HG03442 (cell line): ENCODE measurements at regions not wholly inside any gene's neighbourhood (a gene's known extent, or its start where the extent isn't known, plus 50 kb on each side); places are given as distances from the start of the nearest gene placed in this dataset.

Experiments
- ATAC-seq: cut with Tn5 transposase; IDR thresholded peaks from one replicate; pipeline ENCODE4 v1.9.1; 2021; ENCODE audit warnings: mild to moderate bottlenecking, moderate library complexity; ENCODE audit not compliant: unreplicated experiment

DNA sequence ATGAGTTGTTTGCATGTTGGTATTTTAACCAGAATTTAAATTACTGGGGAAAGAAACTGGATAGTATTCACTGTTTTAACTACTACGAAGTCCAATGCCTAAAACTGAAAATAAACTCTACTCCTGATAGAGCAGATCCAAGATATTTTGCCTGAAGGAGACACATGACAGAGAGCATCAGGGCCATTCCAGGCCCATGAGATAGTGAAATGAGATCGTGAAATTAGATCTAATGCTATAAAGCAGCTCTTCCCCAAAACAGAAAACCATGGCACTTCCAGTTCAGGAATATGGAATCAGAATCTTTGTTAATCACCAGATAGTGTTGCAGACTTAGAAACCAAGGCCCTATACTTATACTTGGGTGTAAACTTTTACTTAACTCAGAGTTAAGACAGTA, 124.3 kb upstream of the CACNA2D1 start:
- ATAC-seq, result no peak

DNA sequence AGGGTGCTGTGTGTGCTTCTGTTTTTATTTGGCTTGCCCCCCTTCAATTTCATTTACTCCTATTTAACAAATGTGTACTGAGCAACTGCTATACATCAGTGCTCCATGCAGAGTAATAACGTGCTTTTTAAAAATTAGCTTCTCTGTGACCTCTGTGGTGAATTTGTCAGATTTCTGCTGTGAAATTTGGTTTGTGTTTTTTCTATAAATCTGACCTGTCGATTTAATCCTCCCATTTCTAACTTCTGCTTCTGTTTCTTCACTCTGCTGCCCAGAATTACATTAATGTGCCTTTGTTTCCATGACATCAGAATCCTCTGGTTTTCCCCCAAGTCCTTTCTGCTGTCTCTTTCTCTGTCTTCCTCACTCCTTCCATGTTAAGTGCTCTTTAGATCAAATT, 123.8 kb upstream of the CACNA2D1 start:
- no peak for ATAC-seq

DNA sequence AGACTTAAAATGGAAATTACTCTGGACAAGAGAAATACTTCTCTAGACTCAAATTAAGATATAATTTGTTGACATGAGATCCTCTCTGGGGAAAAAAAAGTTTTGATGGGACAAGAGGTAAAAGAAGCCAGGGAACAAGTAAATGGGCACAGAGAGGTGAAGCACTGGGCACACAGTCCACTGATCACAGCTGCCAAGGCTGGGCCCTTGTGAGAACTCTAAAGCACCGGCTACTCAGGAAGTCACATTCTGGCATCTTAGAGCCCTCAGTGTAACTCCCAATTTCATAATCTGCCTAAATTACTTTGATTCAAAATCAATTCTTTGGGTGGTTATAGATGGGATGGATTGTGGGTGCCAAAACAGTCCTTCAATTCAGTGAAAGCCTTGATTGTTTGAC, 123.2 kb upstream of the CACNA2D1 start:
- no peak for ATAC-seq

DNA sequence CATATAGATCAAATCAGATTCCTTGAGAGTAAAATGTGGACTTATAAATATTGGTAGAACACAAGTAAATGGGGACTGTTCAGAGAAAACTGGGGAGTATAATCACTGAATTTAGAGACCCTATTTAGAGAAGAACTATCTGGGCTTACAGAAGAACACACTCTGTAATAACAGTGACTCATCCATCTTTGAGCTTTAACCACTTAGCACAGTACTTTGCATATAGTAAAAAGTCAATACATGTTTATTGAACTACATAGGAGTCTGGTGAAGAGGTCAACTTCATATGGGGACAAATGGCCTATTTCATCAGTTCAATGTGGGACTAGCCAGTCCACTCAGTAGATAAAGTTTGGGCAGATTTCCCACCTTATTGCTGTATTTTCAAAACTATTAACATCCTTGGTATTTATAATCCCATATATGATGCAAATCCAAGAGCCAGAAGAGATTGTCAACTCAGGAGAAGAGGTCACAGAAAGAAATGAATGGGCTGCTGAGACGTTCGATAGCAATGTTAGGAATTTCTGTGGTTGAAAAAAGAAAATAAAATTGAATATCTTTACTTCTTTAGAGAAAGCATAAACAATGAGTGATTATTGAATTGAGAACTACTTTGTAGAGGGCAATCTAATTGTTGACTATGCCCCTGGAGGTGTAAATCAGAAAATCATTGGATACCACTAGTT, 119.3 kb upstream of the CACNA2D1 start:
- no peak for ATAC-seq

DNA sequence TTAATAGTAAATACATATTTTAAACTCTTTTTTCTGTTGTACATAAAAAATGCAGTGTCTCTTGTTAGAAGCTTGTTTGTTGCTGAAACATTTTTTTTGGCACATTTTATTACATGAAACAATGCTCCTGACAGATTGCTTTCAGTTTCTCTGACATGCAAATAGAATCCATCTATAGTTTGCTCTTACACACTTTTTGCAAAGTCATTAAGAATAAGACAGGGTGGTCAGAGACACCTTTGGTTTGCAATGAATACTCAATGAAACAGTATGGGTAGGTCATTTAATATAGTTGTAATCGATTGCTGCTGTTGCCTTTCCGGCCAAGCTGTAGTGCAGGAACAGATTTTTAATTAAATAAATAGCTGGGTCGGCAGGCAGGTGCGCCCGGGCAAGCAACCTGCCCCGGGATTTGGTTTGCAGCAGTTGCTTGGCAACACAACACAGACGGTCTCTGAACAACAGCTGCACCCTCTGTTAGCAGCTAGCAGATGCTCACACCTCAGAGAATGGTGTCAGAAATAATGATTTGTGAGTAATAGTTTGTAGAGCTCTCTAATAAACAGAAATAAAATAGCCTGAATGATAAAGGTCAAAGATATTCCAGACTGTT, 115.7 kb upstream of the CACNA2D1 start:
- ATAC-seq, result peak; percentile 79

DNA sequence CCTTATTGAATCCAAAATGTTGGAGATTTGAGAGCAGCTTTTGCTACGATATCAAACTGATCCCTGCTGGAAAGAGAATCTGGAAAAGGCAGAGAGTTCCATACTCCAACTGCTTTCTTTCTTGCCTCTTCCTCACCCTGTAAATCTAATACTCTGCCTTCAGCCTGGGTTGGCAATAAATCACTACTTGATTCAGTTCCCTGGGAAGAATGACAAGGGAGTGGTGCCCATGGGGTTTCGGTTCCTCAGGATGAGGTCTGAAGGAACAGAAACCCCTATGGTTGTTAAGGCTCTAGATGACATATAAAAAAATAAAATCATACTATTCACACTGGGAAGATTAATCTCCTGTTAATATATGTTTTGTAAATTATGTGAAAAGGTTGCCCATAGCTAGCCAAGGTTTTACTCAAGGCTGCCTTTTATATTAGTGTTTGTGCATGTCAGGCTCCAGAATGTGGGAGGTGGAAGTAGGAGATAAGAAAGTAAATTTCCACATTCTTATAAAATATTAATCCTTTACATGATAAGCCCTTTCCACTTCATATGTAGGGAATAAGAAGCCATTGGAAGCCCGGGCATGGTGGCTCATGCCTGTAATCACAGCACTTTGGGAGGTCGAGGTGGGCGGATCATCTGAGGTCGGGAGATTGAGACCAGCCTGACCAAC, 106.2 kb upstream of the CACNA2D1 start:
- ATAC-seq, result no peak

DNA sequence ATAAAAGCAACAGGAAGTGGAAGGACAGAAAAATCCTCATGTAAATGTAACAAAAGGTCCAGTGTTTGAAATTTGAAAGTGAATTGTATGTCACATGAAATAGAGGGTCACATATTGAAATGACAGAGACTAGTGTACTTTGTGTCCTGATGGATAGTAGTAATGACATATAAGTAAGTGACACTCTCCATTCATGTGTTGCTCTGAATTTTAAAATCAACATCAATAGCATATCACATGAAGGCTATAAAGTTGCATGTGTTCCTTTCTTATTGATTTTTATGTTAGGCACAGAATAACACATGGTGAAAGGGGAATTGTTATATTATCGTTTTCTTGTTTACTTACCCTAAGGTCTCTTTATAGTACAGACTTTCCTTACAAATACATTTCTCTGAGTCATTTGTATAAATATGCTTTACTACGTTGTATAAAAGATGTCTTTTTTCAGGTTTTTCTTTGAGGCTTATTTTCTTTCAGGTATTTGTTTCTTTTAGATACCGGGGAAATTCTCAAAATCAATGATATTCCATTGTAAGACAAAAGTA, 104.6 kb upstream of the CACNA2D1 start:
- ATAC-seq, result no peak

DNA sequence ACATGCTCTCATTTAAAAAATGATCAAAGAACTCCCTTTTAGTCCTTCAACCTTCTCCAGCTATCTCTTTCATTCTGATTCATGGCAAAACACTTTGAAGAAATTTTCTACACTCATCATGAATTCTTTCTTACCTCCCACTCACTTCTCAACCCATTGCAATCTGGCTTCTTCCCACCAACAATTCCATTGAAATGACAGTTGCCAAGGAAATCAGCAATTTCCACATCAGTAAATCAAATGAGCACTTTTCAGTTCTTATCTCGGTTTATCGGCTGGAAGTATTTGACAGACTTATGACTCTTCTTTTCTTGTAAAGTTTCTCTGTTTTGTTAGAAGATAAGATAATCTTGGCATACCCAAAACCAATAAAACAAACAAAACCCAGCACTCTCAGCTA, 99.1 kb upstream of the CACNA2D1 start:
- ATAC-seq, result no peak

DNA sequence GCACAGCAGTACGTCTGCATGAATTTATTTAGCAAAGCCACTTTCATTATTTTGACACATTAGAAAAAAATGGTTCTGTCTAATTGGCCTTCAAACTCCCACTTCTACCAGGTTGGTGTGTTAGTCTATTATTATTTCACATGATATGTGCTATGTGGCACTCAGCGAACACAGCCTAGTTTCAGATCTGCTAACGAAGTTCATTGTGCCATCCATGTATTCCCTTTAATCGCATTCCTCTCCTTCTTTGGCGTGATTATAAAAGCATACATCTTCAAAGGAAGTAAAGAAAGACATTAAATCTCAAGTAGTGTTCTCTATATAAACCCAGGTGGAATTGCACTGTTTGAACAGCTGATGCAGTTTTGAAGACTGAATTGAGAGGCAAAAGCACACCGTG, 96.4 kb upstream of the CACNA2D1 start:
- no peak for ATAC-seq

DNA sequence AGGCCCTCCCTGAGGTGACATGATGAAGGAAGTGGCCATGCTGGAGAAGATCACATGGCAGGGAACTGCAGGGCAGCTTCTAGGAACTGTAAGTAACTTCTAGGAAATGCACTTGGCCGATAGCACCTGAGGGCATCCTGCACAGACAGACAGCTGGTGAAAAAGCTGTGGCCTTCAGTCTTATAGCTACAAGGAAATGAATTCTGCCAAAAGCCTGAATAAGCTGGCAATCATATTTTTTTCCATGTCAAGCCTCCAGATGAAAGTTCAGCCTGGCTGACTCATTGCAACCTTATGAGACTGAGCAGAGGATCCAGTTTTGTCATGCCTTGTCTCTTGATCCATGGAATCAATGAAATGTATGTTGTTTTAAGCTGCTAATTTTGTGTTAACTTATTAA, 91.1 kb upstream of the CACNA2D1 start:
- no peak for ATAC-seq

DNA sequence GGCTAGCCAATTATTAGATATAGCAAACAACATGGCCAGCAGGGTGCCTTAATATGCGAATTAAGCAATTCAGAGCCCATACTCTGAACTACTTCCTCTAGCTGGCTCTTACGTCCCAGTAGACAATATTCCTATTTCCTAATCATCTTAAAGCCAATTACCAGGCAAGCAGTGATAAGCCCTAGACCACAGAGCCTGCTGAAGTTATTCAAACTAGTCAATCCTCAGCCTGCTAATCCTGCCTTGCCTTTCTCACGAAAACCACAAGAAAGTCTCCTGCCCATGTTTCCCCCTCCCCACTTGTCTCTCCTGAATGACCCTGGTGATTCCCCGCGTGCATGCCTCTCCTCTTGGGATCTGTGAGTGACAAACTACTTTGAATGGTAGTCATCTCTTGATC, 86.8 kb upstream of the CACNA2D1 start:
- no peak for ATAC-seq

DNA sequence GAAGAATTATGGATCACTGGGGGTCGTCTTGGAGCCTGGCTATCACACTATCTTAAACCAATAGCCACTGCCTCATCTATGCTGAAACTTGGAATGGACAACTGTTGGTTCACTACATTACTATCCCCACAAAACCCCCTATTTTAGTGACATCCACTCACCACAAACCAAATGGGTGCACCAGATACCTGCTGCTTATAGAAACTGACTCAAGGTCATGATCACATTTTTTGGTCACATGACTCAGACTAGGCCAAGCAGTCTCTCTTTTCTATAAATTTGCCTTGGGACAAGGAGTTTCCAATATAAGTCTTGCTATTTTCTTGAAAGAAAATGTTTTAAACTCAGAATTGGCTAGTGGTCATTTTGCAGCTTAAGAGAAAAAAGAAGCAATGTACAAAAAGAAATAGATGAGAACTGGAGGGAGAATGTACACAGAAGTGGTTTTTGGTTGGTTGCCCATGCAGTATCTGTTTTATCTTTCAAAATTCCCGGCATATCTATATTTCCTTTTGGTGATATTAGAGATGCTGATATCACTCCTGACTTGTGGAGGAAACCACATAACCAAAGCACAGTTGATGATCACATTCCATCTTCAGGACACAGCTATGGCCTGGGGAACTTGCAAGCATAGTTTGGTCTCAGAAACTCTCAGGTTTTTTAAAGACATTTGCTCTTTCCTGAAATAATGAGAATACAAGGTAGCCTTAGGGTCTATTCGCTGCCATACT, 85.2 kb upstream of the CACNA2D1 start:
- no peak for ATAC-seq

DNA sequence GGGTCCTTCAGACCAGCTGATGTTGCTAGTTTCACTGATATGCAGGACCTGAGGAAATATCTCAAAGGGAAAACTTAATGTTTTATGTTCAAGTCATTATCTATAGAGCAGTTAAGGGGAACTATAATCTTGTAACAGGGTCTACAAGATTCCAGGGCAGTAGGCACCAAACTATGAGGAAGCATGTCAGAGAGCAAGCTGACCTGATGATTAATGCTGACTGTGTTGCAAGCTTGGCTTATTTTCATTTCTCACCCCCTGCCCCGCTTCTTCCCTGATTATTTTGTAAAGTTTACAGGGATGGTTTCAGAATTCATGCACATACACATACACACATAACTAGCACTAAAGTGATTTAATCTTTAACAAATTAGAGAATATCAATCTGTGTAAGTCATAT, 84.3 kb upstream of the CACNA2D1 start:
- no peak for ATAC-seq

DNA sequence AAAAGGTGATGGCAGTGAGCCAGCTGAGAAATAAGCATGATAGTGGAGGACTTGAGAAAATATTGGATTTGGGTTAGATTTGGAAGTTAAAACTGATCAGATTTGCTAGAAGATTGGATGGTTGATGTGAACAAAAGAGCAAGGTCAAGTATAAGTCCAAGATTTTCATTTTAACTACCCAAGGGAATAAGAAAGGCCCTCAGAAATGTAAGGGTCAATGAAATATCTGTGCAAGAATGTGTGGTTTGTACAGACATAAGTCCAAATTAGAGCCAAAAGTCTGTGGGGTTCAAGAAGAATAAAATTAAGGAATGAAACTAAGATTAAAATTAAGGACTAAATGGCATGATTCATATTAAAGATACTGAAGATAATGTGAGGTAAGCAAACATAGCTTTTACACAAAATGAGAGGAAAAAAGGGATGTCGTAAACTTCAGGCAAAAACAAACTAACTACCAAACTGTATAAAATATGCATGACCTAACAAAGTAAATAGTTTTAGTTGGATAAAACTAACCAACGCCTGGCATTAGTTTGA, 78.4 kb upstream of the CACNA2D1 start:
- no peak for ATAC-seq

DNA sequence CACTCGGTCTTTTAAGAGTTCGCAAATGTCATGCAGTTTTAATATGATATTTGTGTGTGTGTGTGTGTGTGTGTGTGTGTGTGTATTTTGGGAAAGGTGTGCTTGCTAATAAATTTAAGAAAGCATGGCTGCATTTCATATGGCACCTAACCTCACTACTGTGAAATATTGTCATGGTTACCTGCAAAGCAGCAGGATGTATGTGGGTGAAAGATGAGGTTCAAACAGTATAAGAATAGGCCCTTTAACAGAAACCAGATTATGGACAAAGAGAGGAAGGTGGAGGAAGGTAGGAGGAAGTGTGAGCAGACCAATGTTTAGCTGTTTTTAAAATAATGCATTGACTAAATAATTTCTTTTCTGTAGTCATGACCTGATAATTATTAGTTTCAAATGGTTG, 73.5 kb upstream of the CACNA2D1 start:
- no peak for ATAC-seq

DNA sequence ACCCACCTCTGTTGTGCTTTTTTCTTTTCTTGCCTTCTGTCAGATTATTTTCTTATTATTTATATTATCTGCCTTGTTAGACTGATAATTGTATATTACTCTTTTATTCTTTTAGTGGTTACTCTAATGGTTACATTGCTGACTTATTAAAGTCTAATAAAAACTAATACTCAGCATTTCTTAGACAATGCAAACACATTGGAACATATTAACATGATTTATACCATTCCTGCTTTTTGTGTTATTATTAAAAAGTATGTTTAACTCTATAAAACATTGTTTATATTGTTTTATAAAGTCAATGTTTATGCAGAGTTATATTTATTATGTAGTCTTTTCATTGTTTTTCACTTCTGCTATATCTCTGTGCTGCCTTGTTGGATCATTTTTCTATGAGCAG, 68.0 kb upstream of the CACNA2D1 start:
- ATAC-seq, result no peak

DNA sequence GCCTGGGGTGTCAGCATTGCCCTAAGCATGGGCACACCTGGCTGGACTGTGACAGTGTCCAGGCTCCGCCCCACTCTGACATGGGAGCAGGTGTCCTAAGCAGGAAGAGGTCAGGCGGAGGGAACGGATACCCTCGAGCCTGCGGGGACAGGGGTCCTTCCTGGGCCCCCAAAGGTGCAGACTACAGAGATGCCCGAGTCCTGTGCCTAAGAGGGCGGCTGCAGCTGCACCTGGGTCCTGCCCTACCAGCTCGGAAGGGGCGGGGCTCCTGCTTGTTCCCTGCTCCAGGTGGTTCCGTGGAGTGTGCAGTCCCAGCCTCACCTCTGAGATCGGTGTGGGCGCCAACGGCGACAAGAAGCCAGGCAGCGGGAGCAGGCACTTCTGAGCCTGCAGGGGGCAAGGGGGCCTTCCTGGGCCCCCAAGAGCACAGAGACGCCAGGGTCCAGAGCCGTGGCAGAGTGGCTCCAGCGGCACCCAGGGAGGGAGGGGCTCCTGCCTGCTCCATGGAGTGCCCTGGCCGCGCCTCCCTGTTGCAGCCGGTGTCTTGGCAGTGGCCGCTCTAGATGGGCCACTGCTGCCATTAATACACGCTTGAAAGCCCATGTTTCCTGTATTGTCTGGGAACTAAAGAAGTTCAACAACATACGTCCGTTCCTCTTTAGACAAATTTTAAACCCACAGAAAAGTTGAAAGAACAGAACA, 64.5 kb upstream of the CACNA2D1 start:
- no peak for ATAC-seq

DNA sequence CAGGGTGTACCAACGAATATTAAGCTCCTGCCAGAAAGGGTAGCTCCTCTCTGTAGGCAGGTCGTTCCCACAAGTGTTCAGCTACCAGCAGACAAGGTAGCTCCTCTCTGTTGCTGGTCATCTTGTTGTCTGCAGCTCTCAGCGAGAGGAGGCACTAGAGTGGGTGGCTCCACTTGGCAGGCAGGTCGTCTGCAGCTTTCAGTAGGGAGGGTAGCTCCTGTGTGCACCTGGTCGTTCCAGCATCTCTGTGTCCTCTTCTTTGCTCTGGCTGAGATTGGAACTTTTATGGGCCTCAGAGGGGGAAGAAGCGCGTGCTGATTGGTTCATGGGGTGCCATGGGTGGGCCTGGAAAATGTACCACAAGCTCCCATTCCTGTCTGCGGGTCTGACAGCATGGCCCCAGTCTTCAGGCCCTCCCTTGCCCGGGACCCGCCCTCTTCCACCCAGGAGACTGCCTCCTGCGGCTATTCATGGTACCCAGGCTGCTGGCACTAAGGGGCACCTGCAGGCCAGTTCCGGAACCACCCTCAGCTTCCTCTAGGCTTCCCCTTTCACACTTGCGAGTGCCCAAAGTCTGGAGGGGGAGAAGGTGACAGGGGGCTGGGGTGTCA, 63.9 kb upstream of the CACNA2D1 start:
- ATAC-seq, result no peak

DNA sequence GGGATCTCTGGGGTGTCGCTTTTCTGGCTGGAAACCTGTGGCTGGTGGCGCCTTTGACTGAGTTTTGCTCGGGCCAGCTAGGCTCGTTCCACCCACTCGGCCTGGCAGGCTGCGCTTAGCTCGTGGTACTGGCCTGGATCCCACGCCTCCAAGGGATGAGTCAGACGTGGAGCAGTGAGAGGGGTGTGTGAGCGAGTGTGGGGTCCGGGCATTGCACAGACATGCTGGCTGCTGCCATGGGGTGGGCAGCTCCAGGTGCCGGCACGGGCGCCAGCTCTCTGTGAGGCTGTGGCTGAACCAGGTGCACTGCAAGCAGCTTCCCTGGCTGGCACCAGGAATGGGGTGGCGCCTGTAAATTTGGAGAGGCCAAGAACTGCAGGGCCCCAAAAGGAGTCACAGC, 63.1 kb upstream of the CACNA2D1 start:
- ATAC-seq, result no peak

DNA sequence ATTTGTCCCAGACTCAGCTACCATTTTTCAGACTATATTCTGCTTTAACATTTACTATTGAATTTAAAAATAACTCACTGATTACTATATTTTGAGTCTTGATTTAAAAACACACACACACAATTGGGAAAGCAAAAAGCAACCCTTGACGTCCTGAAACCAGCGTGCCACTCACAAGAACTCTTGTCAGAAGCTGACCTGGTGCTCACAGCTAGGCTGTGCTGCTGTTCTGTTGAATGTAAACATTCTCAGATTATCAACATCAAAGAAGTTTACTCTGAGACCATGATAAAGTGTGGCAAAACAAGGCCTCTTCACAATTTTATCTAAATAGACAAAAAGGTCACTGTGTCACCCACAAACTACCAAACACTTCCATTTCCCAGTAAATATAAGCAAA, 62.6 kb upstream of the CACNA2D1 start:
- ATAC-seq, result no peak
